HG03108 (cell line): ENCODE measurements at regions not wholly inside any gene's neighbourhood (a gene's known extent, or its start where the extent isn't known, plus 50 kb on each side); places are given as distances from the start of the nearest gene placed in this dataset.

Experiments
- ATAC-seq: cut with Tn5 transposase; IDR thresholded peaks from one replicate; pipeline ENCODE4 v1.9.1; 2021; ENCODE audit warnings: moderate library complexity; ENCODE audit not compliant: unreplicated experiment

GRCh38 chr1:4086085-4086850, 186.2 kb upstream of the C1orf174 start:
- no peak for ATAC-seq

- ATAC-seq: no peak
Observed at GRCh38 chr1:4086921-4087320, 186.8 kb upstream of the C1orf174 start.

- ATAC-seq: no peak
Observed at GRCh38 chr1:4087530-4088420, 187.7 kb upstream of the C1orf174 start.

GRCh38 chr1:4088676-4089075, 188.6 kb upstream of the C1orf174 start:
- no peak for ATAC-seq

- no peak for ATAC-seq
Observed at GRCh38 chr1:4089421-4090175, 189.5 kb upstream of the C1orf174 start.

- no peak for ATAC-seq
Observed at GRCh38 chr1:4090556-4090955, 190.5 kb upstream of the C1orf174 start.

GRCh38 chr1:4090976-4091660, 191.0 kb upstream of the C1orf174 start:
- ATAC-seq: no peak

- ATAC-seq: no peak
Observed at GRCh38 chr1:4091996-4092395, 191.9 kb upstream of the C1orf174 start.

- no peak for ATAC-seq
Observed at GRCh38 chr1:4093856-4094565, 193.9 kb upstream of the C1orf174 start.

- no peak for ATAC-seq
Observed at GRCh38 chr1:4095433-4095971, 195.4 kb upstream of the C1orf174 start.

- no peak for ATAC-seq
Observed at GRCh38 chr1:4101459-4102161, 201.5 kb upstream of the C1orf174 start.

- ATAC-seq: no peak
Observed at GRCh38 chr1:4105300-4105880, 205.3 kb upstream of the C1orf174 start.

GRCh38 chr1:4106731-4107130, 206.7 kb upstream of the C1orf174 start:
- no peak for ATAC-seq

GRCh38 chr1:4107291-4107690, 207.2 kb upstream of the C1orf174 start:
- no peak for ATAC-seq

GRCh38 chr1:4108331-4108730, 208.3 kb upstream of the C1orf174 start:
- no peak for ATAC-seq

GRCh38 chr1:4108758-4109627, 208.9 kb upstream of the C1orf174 start:
- ATAC-seq: no peak

- no peak for ATAC-seq
Observed at GRCh38 chr1:4109628-4109940, 209.5 kb upstream of the C1orf174 start.

GRCh38 chr1:4110888-4111287, 210.8 kb upstream of the C1orf174 start:
- ATAC-seq: no peak
